Hepatocyte (in vitro differentiated cells): ENCODE measurements at regions not wholly inside any gene's neighbourhood (a gene's known extent, or its start where the extent isn't known, plus 50 kb on each side); places are given as distances from the start of the nearest gene placed in this dataset.

Experiments
- EZH2 ChIP-seq: fragments of 200-600 bp; sonication (generic); IDR thresholded peaks from 2 replicates; pipeline ENCODE4 v1.6.1; 2016; ENCODE audit warnings: antibody characterized with exemption, mild to moderate bottlenecking, borderline replicate concordance
- EZH2phosphoT487 ChIP-seq: fragments of 200-600 bp; sonication (generic); IDR thresholded peaks from one replicate; pipeline ENCODE4 v1.6.1; 2018; ENCODE audit warnings: antibody characterized with exemption, mild to moderate bottlenecking, low read depth, moderate library complexity; ENCODE audit not compliant: unreplicated experiment, severe bottlenecking
- TF ChIP-seq, protein P1 (sequence below): fragments of 200-600 bp; sonication (generic); IDR thresholded peaks from 2 replicates; pipeline ENCODE4 v1.5.1; 2016; ENCODE audit warnings: antibody characterized with exemption, mild to moderate bottlenecking; ENCODE audit not compliant: poor library complexity

- TF ChIP-seq, protein P1, sequence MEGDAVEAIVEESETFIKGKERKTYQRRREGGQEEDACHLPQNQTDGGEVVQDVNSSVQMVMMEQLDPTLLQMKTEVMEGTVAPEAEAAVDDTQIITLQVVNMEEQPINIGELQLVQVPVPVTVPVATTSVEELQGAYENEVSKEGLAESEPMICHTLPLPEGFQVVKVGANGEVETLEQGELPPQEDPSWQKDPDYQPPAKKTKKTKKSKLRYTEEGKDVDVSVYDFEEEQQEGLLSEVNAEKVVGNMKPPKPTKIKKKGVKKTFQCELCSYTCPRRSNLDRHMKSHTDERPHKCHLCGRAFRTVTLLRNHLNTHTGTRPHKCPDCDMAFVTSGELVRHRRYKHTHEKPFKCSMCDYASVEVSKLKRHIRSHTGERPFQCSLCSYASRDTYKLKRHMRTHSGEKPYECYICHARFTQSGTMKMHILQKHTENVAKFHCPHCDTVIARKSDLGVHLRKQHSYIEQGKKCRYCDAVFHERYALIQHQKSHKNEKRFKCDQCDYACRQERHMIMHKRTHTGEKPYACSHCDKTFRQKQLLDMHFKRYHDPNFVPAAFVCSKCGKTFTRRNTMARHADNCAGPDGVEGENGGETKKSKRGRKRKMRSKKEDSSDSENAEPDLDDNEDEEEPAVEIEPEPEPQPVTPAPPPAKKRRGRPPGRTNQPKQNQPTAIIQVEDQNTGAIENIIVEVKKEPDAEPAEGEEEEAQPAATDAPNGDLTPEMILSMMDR: no peak
- TF ChIP-seq EZH2: no peak
- TF ChIP-seq EZH2phosphoT487: no peak
These were observed 191.2 kb downstream of the IDS start for GRCh38 chrX:149313871-149314371.
